Vagina (tissue), 2 donors: ENCODE measurements at regions not wholly inside any gene's neighbourhood (a gene's known extent, or its start where the extent isn't known, plus 50 kb on each side); places are given as distances from the start of the nearest gene placed in this dataset.

Experiments
- DNase-seq, 2 donors: peaks; one replicate each; pipeline ENCODE4 v3.0.0-alpha.2; 2017; ENCODE audit errors: extremely low spot score in 2 of 2
- H3K27ac ChIP-seq: fragments of 200-600 bp; sonication (generic); one replicate; pipeline ENCODE4 v1.5.1; 2019
- H3K27me3 ChIP-seq: fragments of 200-600 bp; sonication (generic); one replicate; pipeline ENCODE4 v1.5.1; 2019
- H3K36me3 ChIP-seq, 2 donors: fragments of 200-600 bp; sonication (generic); one replicate each; pipeline ENCODE4 v1.5.1; 2017 to 2019
- H3K4me1 ChIP-seq: fragments of 200-600 bp; sonication (generic); one replicate; pipeline ENCODE4 v1.5.1; 2019
- H3K4me3 ChIP-seq, 2 donors: fragments of 200-600 bp; sonication (generic); 1 replicate in 1 of 2; 2 replicates in 1 of 2; pipeline ENCODE4 v1.5.1; 2016 to 2019
- H3K9me3 ChIP-seq: fragments of 200-600 bp; sonication (generic); one replicate; pipeline ENCODE4 v1.5.1; 2019
- POLR2A ChIP-seq, 2 donors: fragments of 450-650 bp; IDR thresholded peaks; one replicate each; pipeline ENCODE4 v1.6.1; 2017; ENCODE audit warnings: antibody characterized with exemption in 2 of 2, mild to moderate bottlenecking in 2 of 2, moderate library complexity in 2 of 2
- POLR2AphosphoS5 ChIP-seq, 2 donors: sonication (generic); formaldehyde crosslinking; IDR thresholded peaks; one replicate each; pipeline ENCODE4 v1.9.0; 2017; ENCODE audit warnings: antibody characterized with exemption in 2 of 2, mild to moderate bottlenecking in 2 of 2, low read depth in 1 of 2; ENCODE audit not compliant: insufficient read depth in 1 of 2
- intact Hi-C: fragments of 100-400 bp; cut with DNase I; formaldehyde crosslinking; loops from one replicate; pipeline ENCODE4 v1.15.1; 2023
- TF ChIP-seq, protein P1 (sequence below), 3 experiments: fragments of 450-650 bp in 2 of 3; fragments of 200-600 bp in 1 of 3; sonication (generic) in 1 of 3; IDR thresholded peaks; one replicate each; pipeline ENCODE4 v1.5.1; 2017 to 2019; ENCODE audit warnings: antibody characterized with exemption in 3 of 3, mild to moderate bottlenecking in 2 of 3, moderate library complexity in 2 of 3

DNA sequence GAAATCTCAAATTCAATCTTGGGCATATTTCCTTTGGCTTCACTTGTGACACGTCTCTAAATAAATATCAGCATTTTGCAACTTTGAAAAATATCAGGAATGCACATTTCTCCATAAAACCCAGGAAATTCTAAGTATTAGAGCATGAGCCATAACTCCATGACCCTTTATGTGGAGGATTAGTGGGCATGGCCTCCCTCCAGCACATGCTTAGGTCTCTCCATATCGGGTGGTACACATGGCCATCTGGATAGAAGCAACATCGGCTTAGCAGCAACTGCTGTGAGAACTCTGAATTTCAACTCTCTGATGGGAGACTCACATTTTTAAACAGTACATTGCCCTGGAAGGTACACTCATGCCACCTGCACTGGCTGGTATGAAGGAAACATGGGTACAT is 73.7 kb upstream of the EGFLAM start:
- no peak overlapping the region for H3K4me3 ChIP-seq
- H3K27ac ChIP-seq, result no peak overlapping the region
- H3K9me3 ChIP-seq, result no peaks in the 10 kb centered on the region
- H3K4me1 ChIP-seq, result no peaks in the 10 kb centered on the region
- DNase-seq, result no peak
- intact Hi-C loops, result no loop called here
- no peaks in the 10 kb centered on the region for H3K36me3 ChIP-seq
- H3K27me3 ChIP-seq, result no peaks in the 10 kb centered on the region
- TF ChIP-seq POLR2AphosphoS5 (IDR thresholded peaks at IDR 0.05; ENCODE audit: insufficient read depth in 1 of 2, low read depth in 1 of 2) (no peak), POLR2A (IDR thresholded peaks at IDR 0.05) (no peak)
- TF ChIP-seq, protein P1, sequence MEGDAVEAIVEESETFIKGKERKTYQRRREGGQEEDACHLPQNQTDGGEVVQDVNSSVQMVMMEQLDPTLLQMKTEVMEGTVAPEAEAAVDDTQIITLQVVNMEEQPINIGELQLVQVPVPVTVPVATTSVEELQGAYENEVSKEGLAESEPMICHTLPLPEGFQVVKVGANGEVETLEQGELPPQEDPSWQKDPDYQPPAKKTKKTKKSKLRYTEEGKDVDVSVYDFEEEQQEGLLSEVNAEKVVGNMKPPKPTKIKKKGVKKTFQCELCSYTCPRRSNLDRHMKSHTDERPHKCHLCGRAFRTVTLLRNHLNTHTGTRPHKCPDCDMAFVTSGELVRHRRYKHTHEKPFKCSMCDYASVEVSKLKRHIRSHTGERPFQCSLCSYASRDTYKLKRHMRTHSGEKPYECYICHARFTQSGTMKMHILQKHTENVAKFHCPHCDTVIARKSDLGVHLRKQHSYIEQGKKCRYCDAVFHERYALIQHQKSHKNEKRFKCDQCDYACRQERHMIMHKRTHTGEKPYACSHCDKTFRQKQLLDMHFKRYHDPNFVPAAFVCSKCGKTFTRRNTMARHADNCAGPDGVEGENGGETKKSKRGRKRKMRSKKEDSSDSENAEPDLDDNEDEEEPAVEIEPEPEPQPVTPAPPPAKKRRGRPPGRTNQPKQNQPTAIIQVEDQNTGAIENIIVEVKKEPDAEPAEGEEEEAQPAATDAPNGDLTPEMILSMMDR (IDR thresholded peaks at IDR 0.05), result no peak

DNA sequence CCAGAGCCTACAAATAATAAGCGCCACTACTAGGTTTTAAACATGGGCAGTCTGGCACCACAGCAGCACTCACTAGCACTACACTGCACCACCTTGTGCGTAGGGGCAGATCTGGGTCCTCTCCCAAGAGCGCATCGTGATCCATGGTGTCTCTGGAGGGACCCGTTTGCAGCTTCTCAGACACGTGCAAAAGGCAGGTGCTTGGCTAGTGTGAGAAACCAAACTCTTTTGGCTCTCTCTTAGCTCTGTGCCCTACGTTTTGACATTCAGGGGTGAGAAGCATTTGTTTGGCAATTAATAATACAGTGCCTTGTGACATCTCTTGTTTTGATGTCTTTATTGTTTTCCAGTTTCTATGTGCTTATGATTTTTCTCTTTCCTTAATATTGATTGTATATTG is 75.4 kb upstream of the EGFLAM start:
- Histone ChIP-seq H3K4me1 (no peaks in the 10 kb centered on the region), H3K36me3 (no peaks in the 10 kb centered on the region), H3K27me3 (no peaks in the 10 kb centered on the region), H3K9me3 (no peaks in the 10 kb centered on the region), H3K4me3 (no peak overlapping the region), H3K27ac (no peak overlapping the region)
- TF ChIP-seq POLR2AphosphoS5 (IDR thresholded peaks at IDR 0.05; ENCODE audit: insufficient read depth in 1 of 2, low read depth in 1 of 2) (no peak), POLR2A (IDR thresholded peaks at IDR 0.05) (no peak)
- TF ChIP-seq, protein P1 (IDR thresholded peaks at IDR 0.05), result no peak
- intact Hi-C loops, result no loop called here
- no peak for DNase-seq

DNA sequence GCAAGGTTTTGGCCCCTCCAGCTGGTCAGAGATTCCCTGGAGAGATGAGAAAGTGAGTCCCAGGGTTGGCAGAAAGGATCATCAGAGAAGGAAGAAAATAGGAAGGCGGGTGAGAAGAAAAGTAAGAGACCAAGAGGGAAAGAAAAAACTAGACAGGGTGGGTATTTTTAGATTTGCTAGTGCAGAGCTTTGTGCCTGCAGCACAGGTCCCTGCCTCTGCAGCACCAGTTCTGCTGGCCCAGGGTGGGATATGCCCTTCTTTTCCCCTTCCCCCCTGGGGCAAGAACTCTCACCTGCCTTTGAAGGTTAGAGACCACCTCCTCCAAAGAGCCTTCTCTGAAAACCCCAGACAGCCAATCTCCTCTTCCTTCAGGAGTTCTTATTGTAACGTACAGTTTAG is 90.3 kb upstream of the EGFLAM start:
- Histone ChIP-seq H3K36me3 (no peaks in the 10 kb centered on the region), H3K4me1 (no peaks in the 10 kb centered on the region), H3K9me3 (no peaks in the 10 kb centered on the region), H3K27me3 (no peaks in the 10 kb centered on the region), H3K4me3 (no peak overlapping the region), H3K27ac (no peak overlapping the region)
- TF ChIP-seq POLR2AphosphoS5 (IDR thresholded peaks at IDR 0.05; ENCODE audit: insufficient read depth in 1 of 2, low read depth in 1 of 2) (no peak), POLR2A (IDR thresholded peaks at IDR 0.05) (no peak)
- TF ChIP-seq, protein P1 (IDR thresholded peaks at IDR 0.05), result no peak
- intact Hi-C loops, result no loop called here
- DNase-seq, result no peak

DNA sequence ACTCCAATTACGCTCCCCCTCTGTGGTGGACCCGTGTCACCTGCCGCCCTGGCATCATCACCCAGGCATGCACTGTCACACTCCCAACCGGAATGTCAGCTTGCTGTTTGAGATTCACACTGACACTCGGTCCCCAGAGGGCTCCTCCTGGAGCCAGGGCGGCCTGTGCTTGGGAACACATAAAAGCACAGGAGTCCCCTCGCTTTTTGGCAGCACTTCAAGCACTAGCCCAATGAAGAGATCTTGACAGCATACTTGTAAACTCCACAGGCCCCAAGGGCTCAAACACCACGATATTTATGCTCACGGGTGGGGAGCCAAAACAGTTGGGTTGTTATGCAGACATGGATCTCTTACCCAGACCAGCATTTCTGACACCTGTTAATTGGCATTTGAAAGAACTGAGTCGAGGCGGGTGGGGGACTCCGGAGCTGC is 90.8 kb upstream of the EGFLAM start:
- TF ChIP-seq POLR2A (IDR thresholded peaks at IDR 0.05) (no peak), POLR2AphosphoS5 (IDR thresholded peaks at IDR 0.05; ENCODE audit: insufficient read depth in 1 of 2, low read depth in 1 of 2) (no peak)
- TF ChIP-seq, protein P1 (IDR thresholded peaks at IDR 0.05), result no peak
- Histone ChIP-seq H3K27ac (no peak overlapping the region), H3K27me3 (no peaks in the 10 kb centered on the region), H3K36me3 (no peaks in the 10 kb centered on the region), H3K4me3 (no peak overlapping the region), H3K9me3 (no peaks in the 10 kb centered on the region), H3K4me1 (no peaks in the 10 kb centered on the region)
- no peak for DNase-seq
- intact Hi-C loops, result no loop called here

DNA sequence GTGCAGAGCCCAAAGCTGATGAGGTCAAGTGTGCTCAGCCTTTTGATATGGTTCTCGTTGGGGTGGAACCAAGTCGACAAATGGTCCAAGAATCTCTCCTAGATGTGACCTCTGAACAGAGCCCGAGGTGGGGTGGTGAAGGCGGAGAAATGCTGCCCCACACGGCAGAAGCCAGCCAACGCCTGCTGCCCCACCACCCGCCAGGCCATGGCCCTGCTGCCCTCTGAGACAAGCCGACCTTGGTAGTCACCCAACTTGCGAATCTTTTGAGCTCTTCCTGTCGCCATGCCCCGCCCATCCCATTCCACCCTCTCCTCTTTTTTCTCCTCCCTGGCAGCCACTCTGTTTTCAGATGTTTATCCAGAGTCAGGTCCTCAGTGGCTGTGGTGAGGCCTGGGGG is 91.5 kb upstream of the EGFLAM start:
- no peak overlapping the region for H3K4me3 ChIP-seq
- H3K36me3 ChIP-seq, result no peaks in the 10 kb centered on the region
- H3K27me3 ChIP-seq, result no peaks in the 10 kb centered on the region
- H3K27ac ChIP-seq, result no peak overlapping the region
- H3K9me3 ChIP-seq, result no peaks in the 10 kb centered on the region
- no peaks in the 10 kb centered on the region for H3K4me1 ChIP-seq
- TF ChIP-seq, protein P1 (IDR thresholded peaks at IDR 0.05), result no peak
- no peak for TF ChIP-seq POLR2AphosphoS5 (IDR thresholded peaks at IDR 0.05; ENCODE audit: insufficient read depth in 1 of 2, low read depth in 1 of 2)
- no peak for DNase-seq
- intact Hi-C loops, result no loop called here
